ENCODE measurements at regions not wholly inside any gene's neighbourhood (a gene's known extent, or its start where the extent isn't known, plus 50 kb on each side); places are given as distances from the start of the nearest gene placed in this dataset.

- TF ChIP-seq CTCF (conservative IDR thresholded peaks at IDR 0.05; ENCODE audit: low read length) (no peak), EZH2phosphoT487 (IDR thresholded peaks at IDR 0.05; ENCODE audit: borderline replicate concordance) (no peak)
Observed at GRCh38 chr5:56369361-56369811, 136.3 kb upstream of the ANKRD55 start.

All from Loucy (cell line).